GM12878 (cell line): ENCODE measurements at regions not wholly inside any gene's neighbourhood (a gene's known extent, or its start where the extent isn't known, plus 50 kb on each side); places are given as distances from the start of the nearest gene placed in this dataset.

ENCODE experiments used
- ATAC-seq: fragments of 200-7000 bp; cut with Tn5 transposase; 3 replicates; pipeline ENCODE4 v1.9.1; 2020; ENCODE audit warnings: mild to moderate bottlenecking, moderate library complexity
- BruUV-seq: library from RNA; stranded (reverse); fragments of 400-500 nt; replicated peaks from 2 replicates; lab custom pipeline; 2021; lab: Mats Ljungman, UMichigan
- CTCF ChIA-PET: fragments of 300-600 bp; sonication (Branson Sonifier 250); formaldehyde crosslinking; extraction: SDS; loops from one replicate; lab custom pipeline; 2021; ENCODE audit warnings: inconsistent platforms; lab: Yijun Ruan, JAX
- POLR2A ChIA-PET: fragments of 350-600 bp; formaldehyde crosslinking; extraction: SDS; loops from one replicate; lab custom pipeline; 2021; ENCODE audit warnings: inconsistent platforms; lab: Charles Lee
- RAD21 ChIA-PET: fragments of 300-600 bp; sonication (Branson Sonifier 250); formaldehyde crosslinking; loops from one replicate; lab custom pipeline; 2023; ENCODE audit warnings: antibody characterized with exemption; ENCODE audit not compliant: unreplicated experiment; lab: Charles Lee
- SMC1A ChIA-PET: fragments of 300-600 bp; sonication (Branson Sonifier 250); formaldehyde crosslinking; loops from one replicate; lab custom pipeline; 2023; ENCODE audit not compliant: unreplicated experiment, uncharacterized antibody; lab: Charles Lee
- DNase-seq: peaks from one replicate; pipeline ENCODE4 v3.0.0-alpha.2; 2011; ENCODE audit warnings: low read depth, low spot score
- FAIRE-seq: peaks from 3 replicates; lab custom pipeline; 2011; peaks lifted over from hg19 to GRCh38; lab: Jason Lieb, UNC
- H2AFZ ChIP-seq: 2 replicates; pipeline ENCODE4 v1.6.0; 2011; ENCODE audit warnings: low read depth, low read length, control low read depth; ENCODE audit not compliant: control insufficient read depth
- H3K27ac ChIP-seq: 2 replicates; pipeline ENCODE4 v1.5.1; 2011; ENCODE audit warnings: control low read depth; ENCODE audit not compliant: control insufficient read depth, insufficient read depth
- H3K27me3 ChIP-seq, 2 experiments: replicated peaks in 1 of 2; 2 replicates each; pipeline versions ENCODE4 v1.6.0 to v1.6.1; 2011; ENCODE audit warnings: low read length in 1 of 2; ENCODE audit not compliant: control insufficient read depth in 2 of 2, insufficient read depth in 2 of 2
- H3K36me3 ChIP-seq, 2 experiments: 2 replicates each; pipeline ENCODE4 v1.5.1; 2011; ENCODE audit warnings: low read length in 1 of 2; ENCODE audit not compliant: control insufficient read depth in 2 of 2, insufficient read depth in 2 of 2
- H3K4me1 ChIP-seq: 2 replicates; pipeline ENCODE4 v1.6.1; 2011; ENCODE audit warnings: mild to moderate bottlenecking, low read length, moderate library complexity, mixed read lengths; ENCODE audit not compliant: control insufficient read depth, insufficient read depth
- H3K4me2 ChIP-seq: 2 replicates; pipeline ENCODE4 v1.6.0; 2011; ENCODE audit warnings: control low read depth; ENCODE audit not compliant: control insufficient read depth, insufficient read depth
- H3K4me3 ChIP-seq: fragments of 200-600 bp; sonication (generic); 2 replicates; pipeline ENCODE4 v1.5.1; 2016
- H3K79me2 ChIP-seq: 2 replicates; pipeline ENCODE4 v1.6.0; 2011; ENCODE audit warnings: low read length; ENCODE audit not compliant: control insufficient read depth, insufficient read depth
- H3K9ac ChIP-seq: 2 replicates; pipeline ENCODE4 v1.8.0; 2011; ENCODE audit warnings: low read length, control low read depth, mixed read lengths; ENCODE audit not compliant: control insufficient read depth, insufficient read depth
- H3K9me3 ChIP-seq: replicated peaks from 3 replicates; pipeline ENCODE4 v1.5.1; 2011; ENCODE audit warnings: mild to moderate bottlenecking, low read length; ENCODE audit not compliant: control insufficient read depth, insufficient read depth
- H4K20me1 ChIP-seq: 2 replicates; pipeline ENCODE4 v1.6.0; 2011; ENCODE audit not compliant: control insufficient read depth, insufficient read depth
- MEF2B ChIP-seq: fragments of 450-650 bp; IDR thresholded peaks from 2 replicates; pipeline ENCODE4 v1.6.1; 2018; ENCODE audit warnings: mild to moderate bottlenecking, moderate library complexity; ENCODE audit not compliant: partially characterized antibody, poor library complexity, severe bottlenecking
- NBN ChIP-seq: fragments of 450-650 bp; IDR thresholded peaks from 2 replicates; pipeline ENCODE4 v1.6.1; 2016
- RAD51 ChIP-seq: fragments of 450-650 bp; IDR thresholded peaks from 2 replicates; pipeline ENCODE4 v1.6.1; 2016; ENCODE audit warnings: moderate library complexity, mild to moderate bottlenecking, inconsistent platforms
- RFX5 ChIP-seq: IDR thresholded peaks from 2 replicates; pipeline ENCODE4 v1.6.1; 2011; ENCODE audit warnings: low read depth, low read length, improper control_type of control experiment
- SP1 ChIP-seq: IDR thresholded peaks from one replicate; pipeline ENCODE4 v1.6.1; 2011; ENCODE audit warnings: low read depth, low read length
- SPI1 ChIP-seq: IDR thresholded peaks from 2 replicates; pipeline ENCODE4 v1.6.1; 2011; ENCODE audit warnings: low read depth, mild to moderate bottlenecking, low read length, moderate library complexity, borderline replicate concordance; ENCODE audit not compliant: insufficient read depth
- TCF12 ChIP-seq: IDR thresholded peaks from 2 replicates; pipeline ENCODE4 v1.6.1; 2011; ENCODE audit warnings: low read depth, mild to moderate bottlenecking, low read length
- WRNIP1 ChIP-seq: IDR thresholded peaks from 2 replicates; pipeline ENCODE4 v1.6.1; 2011; ENCODE audit warnings: low read depth, low read length, improper control_type of control experiment, borderline replicate concordance
- ZBTB11 ChIP-seq: fragments of 450-650 bp; formaldehyde crosslinking; IDR thresholded peaks from 2 replicates; pipeline ENCODE4 v1.5.0; 2022; ENCODE audit warnings: mild to moderate bottlenecking, missing genetic modification characterization
- ZNF24 ChIP-seq: fragments of 450-650 bp; IDR thresholded peaks from 2 replicates; pipeline ENCODE4 v1.6.1; 2017; ENCODE audit warnings: antibody characterized with exemption, mild to moderate bottlenecking
- WGBS: methylation state at CpG from one replicate; pipeline ENCODE4 v1.1.6; 2016; ENCODE audit warnings: low lambda C conversion rate; ENCODE audit not compliant: insufficient replicate concordance, insufficient coverage; ENCODE audit errors: missing lambda C conversion rate; 5-methylcytosine and 5-hydroxymethylcytosine counted together
- in situ Hi-C: fragments of 300-500 bp; cut with MboI; formaldehyde crosslinking; loops from 9 replicates; pipeline ENCODE4 v1.14.3; 2018; ENCODE audit warnings: mixed read lengths
- intact Hi-C: fragments of 100-400 bp; cut with micrococcal nuclease; formaldehyde crosslinking; loops from one replicate; pipeline ENCODE4 v1.14.2; 2022; ENCODE audit not compliant: unreplicated experiment

DNA sequence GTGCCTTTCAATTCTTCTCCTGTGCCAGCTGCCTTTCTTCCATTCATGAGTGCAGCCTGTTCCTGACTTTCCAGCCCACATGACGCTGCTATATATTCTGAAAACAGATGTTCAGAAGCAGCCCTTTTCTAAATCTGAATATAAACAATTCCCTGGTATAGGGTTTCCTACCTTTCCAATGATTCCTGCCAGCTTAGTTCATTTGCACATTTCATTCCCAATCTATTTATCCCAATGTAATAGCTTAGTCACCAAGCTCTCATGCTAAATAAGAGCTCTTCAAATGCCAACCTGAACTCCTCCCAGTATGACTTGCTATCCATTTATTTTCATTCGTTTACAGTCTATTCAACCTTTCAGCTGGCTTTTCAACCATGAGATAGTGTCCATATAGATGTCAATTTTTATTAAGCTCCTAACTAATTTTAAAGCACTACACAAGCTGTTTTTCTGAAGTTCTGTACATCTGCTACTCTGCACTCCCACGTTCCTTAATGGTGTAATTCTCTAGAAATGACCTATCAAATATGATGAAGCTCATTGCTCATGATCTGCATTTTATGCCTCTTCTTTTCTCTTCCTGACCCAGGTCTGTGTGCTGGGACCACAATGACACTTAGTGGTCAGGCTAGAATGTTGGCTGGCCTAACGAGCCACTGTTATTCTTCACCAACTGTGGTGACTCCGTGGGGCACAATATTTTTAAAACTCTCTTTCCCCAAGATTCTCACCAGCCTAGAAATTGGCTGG is 605.0 kb upstream of the TBL1XR1 start:
- no peaks in the 10 kb centered on the region for H3K4me1 ChIP-seq
- H2AFZ ChIP-seq = no peak overlapping the region
- in situ Hi-C loops = no loop called here
- ATAC-seq (no peak), FAIRE-seq (no peak), DNase-seq (no peak)
- ChIA-PET SMC1A (interaction anchor here (0.7 to 1.8 kb wide), 5 partner anchors 9 to 85 kb away, joined by 3 to 4 read pairs (median 4); no protein-coding TSS in a partner anchor), POLR2A (interaction anchor here (0.6 kb wide), 1 partner anchor 1746 kb away, joined by 3 read pairs; no protein-coding TSS in a partner anchor), CTCF (no interaction called here), RAD21 (no interaction called here)
- H3K9me3 ChIP-seq = no peaks in the 10 kb centered on the region
- TF ChIP-seq RAD51 (no peak), RFX5 (no peak), SP1 (no peak), SPI1 (no peak), ZNF24 (no peak), NBN (no peak), MEF2B (no peak), WRNIP1 (no peak), TCF12 (no peak), ZBTB11 (CRISPR knock-in tag) (no peak)
- intact Hi-C loops = no loop called here
- no TSS peak for BruUV-seq
- no peaks in the 10 kb centered on the region for H4K20me1 ChIP-seq
- no peak overlapping the region for H3K9ac ChIP-seq
- no peak overlapping the region for H3K4me2 ChIP-seq
- H3K27ac ChIP-seq = no peak overlapping the region
- H3K4me3 ChIP-seq = no peak overlapping the region
- no peaks in the 10 kb centered on the region for H3K79me2 ChIP-seq
- 9% methylated on average over 5 of the region's 5 CpGs for WGBS
- H3K36me3 ChIP-seq = no peaks in the 10 kb centered on the region
- H3K27me3 ChIP-seq = no peaks in the 10 kb centered on the region
